Stomach (tissue), 8 donors: ENCODE measurements at regions not wholly inside any gene's neighbourhood (a gene's known extent, or its start where the extent isn't known, plus 50 kb on each side); places are given as distances from the start of the nearest gene placed in this dataset.
A peak's percentile ranks its signal among the peaks of the same experiment; 100 is the strongest.

Experiments
- DNase-seq, 2 donors: peaks; one replicate each; pipeline versions ENCODE4 v3.0.0 to v3.0.0-alpha.2; 2013 to 2019
- H3K27ac ChIP-seq, 5 donors: fragments of 200-600 bp in 4 of 5; sonication (generic) in 4 of 5; one replicate each; pipeline ENCODE4 v1.5.1; 2013 to 2019; ENCODE audit warnings: mild to moderate bottlenecking in 1 of 5, moderate library complexity in 1 of 5
- H3K27me3 ChIP-seq, 3 donors: fragments of 200-600 bp; sonication (generic); one replicate each; pipeline ENCODE4 v1.5.1; 2017 to 2019; ENCODE audit warnings: mixed run types in 1 of 3
- H3K36me3 ChIP-seq, 4 donors: fragments of 200-600 bp; sonication (generic); 1 replicate in 3 of 4; 2 replicates in 1 of 4; pipeline ENCODE4 v1.5.1; 2016 to 2019
- H3K4me1 ChIP-seq, 4 donors: fragments of 200-600 bp; sonication (generic); one replicate each; pipeline ENCODE4 v1.5.1; 2016 to 2019
- H3K4me3 ChIP-seq, 4 donors: fragments of 200-600 bp; sonication (generic) in 3 of 4; one replicate each; pipeline ENCODE4 v1.5.1; 2016 to 2019; ENCODE audit warnings: mild to moderate bottlenecking in 1 of 4
- H3K9me3 ChIP-seq, 4 donors: fragments of 200-600 bp; sonication (generic); one replicate each; pipeline ENCODE4 v1.5.1; 2016 to 2019
- EP300 ChIP-seq: sonication (generic); formaldehyde crosslinking; IDR thresholded peaks from one replicate; pipeline ENCODE4 v1.6.1; 2017; ENCODE audit warnings: antibody characterized with exemption
- POLR2A ChIP-seq, 4 donors: fragments of 450-650 bp; IDR thresholded peaks; one replicate each; pipeline ENCODE4 v1.6.1; 2016; ENCODE audit warnings: antibody characterized with exemption in 4 of 4, control low read depth in 2 of 4, mild to moderate bottlenecking in 1 of 4, moderate library complexity in 1 of 4
- POLR2AphosphoS5 ChIP-seq, 3 donors: sonication (generic); formaldehyde crosslinking; IDR thresholded peaks; one replicate each; pipeline ENCODE4 v1.6.1; 2016; ENCODE audit warnings: antibody characterized with exemption in 3 of 3
- WGBS, 5 donors: extraction: QIAGEN DNeasy Blood & Tissue Kit in 3 of 5; methylation state at CpG; one replicate each; pipeline versions ENCODE4 v1.1.5 to v1.1.7; 2013 to 2018; 5-methylcytosine and 5-hydroxymethylcytosine counted together
- intact Hi-C: fragments of 100-400 bp; cut with DNase I; formaldehyde crosslinking; loops from one replicate; pipeline ENCODE4 v1.15.1; 2023; ENCODE audit warnings: low total_unique reads
- TF ChIP-seq, protein P1 (sequence below), 7 experiments: fragments of 450-650 bp in 4 of 7; fragments of 200-600 bp in 3 of 7; sonication (generic) in 3 of 7; IDR thresholded peaks; one replicate each; pipeline ENCODE4 v1.5.1; 2016 to 2019; ENCODE audit warnings: antibody characterized with exemption in 7 of 7, control low read depth in 2 of 7, mild to moderate bottlenecking in 1 of 7
- donor health status: healthy with polysubstance abuse.
- donor health status: Bipolar disorder and iron deficiency.
- donor health status: healthy.

DNA sequence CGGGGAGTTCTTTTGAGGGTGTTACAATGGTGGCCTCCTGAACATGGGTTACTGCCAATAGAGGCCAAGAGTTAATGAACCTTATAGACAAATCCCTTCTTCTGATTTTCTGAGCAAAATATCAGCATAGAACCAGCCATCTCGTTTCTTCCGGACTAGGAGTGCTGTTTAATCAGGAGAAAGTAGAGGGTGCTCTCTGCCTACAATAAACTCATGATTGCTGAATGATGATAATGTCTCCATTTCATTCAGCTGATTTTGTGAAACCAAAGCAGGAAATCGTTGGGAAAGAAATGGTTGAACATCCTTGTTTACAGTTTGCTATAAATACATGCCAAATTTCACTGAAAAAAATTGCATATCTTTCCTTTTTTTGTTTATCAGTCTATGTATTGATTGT lies 142.8 kb upstream of the PLSCR5 start:
- DNase-seq, result peak in 1 of 2 donors; percentile 23
- H3K9me3 ChIP-seq, result no peaks in the 10 kb centered on the region
- no peak overlapping the region for H3K27ac ChIP-seq
- no peak for TF ChIP-seq POLR2A (IDR thresholded peaks at IDR 0.05)
- TF ChIP-seq EP300, result no peak
- TF ChIP-seq, protein P1, sequence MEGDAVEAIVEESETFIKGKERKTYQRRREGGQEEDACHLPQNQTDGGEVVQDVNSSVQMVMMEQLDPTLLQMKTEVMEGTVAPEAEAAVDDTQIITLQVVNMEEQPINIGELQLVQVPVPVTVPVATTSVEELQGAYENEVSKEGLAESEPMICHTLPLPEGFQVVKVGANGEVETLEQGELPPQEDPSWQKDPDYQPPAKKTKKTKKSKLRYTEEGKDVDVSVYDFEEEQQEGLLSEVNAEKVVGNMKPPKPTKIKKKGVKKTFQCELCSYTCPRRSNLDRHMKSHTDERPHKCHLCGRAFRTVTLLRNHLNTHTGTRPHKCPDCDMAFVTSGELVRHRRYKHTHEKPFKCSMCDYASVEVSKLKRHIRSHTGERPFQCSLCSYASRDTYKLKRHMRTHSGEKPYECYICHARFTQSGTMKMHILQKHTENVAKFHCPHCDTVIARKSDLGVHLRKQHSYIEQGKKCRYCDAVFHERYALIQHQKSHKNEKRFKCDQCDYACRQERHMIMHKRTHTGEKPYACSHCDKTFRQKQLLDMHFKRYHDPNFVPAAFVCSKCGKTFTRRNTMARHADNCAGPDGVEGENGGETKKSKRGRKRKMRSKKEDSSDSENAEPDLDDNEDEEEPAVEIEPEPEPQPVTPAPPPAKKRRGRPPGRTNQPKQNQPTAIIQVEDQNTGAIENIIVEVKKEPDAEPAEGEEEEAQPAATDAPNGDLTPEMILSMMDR (IDR thresholded peaks at IDR 0.05), result no peak
- no peak for TF ChIP-seq POLR2AphosphoS5 (IDR thresholded peaks at IDR 0.05)
- H3K36me3 ChIP-seq, result no peaks in the 10 kb centered on the region
- 35 to 41% (median 38%) methylated on average over 4 of the region's 4 CpGs for WGBS, 5 donors
- intact Hi-C loops, result no loop called here
- H3K4me3 ChIP-seq, result no peak overlapping the region
- H3K27me3 ChIP-seq, result no peaks in the 10 kb centered on the region
- no peaks in the 10 kb centered on the region for H3K4me1 ChIP-seq

DNA sequence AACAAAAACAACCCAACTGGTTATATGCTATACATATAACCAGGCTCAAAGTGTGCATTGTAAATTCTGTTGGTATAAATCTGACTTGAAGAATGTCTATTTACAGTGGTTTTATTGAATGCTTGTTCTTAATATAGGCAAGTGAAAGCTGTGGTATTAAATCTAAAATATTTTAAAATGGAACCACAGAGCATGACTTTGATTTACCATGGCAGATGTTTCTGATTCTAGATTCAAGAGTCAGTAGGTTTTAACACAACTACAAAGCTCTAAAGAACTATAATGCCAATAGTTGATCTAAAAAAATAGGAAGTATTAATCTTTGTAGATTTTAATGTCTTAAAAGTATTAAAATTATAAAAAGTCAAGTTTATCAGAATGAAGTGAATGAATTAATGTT lies 141.9 kb upstream of the PLSCR5 start:
- no peak for TF ChIP-seq POLR2AphosphoS5 (IDR thresholded peaks at IDR 0.05)
- TF ChIP-seq, protein P1 (IDR thresholded peaks at IDR 0.05), result no peak
- TF ChIP-seq EP300, result no peak
- no peak for TF ChIP-seq POLR2A (IDR thresholded peaks at IDR 0.05)
- H3K36me3 ChIP-seq, result no peaks in the 10 kb centered on the region
- no peak for DNase-seq
- no peaks in the 10 kb centered on the region for H3K9me3 ChIP-seq
- H3K27me3 ChIP-seq, result no peaks in the 10 kb centered on the region
- intact Hi-C loops, result no loop called here
- no peaks in the 10 kb centered on the region for H3K4me1 ChIP-seq
- H3K27ac ChIP-seq, result no peak overlapping the region
- H3K4me3 ChIP-seq, result no peak overlapping the region

DNA sequence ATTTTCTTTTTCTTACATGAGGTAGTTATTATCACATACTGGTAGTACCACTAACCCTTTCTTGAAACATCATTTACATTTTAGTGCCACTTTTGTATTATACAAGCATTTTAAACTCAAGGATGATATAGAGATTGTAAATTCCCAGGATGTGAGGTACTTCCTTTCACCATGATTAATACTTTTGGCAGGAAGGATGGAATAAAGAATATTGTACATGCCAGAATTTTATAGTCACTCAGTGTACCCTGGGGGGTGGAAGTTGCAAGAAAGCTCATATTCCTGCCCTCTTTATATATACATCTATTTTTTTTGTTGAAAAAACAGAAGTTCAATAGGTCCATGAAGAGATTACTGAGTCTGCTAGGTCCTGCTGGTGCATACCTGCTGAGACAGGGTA lies 141.0 kb upstream of the PLSCR5 start:
- no peak overlapping the region for H3K27ac ChIP-seq
- H3K36me3 ChIP-seq, result no peaks in the 10 kb centered on the region
- intact Hi-C loops, result no loop called here
- no peak overlapping the region for H3K4me3 ChIP-seq
- H3K9me3 ChIP-seq, result no peaks in the 10 kb centered on the region
- TF ChIP-seq POLR2AphosphoS5 (IDR thresholded peaks at IDR 0.05) (no peak), POLR2A (IDR thresholded peaks at IDR 0.05) (no peak), EP300 (no peak)
- TF ChIP-seq, protein P1 (IDR thresholded peaks at IDR 0.05), result no peak
- DNase-seq, result no peak
- no peaks in the 10 kb centered on the region for H3K27me3 ChIP-seq
- H3K4me1 ChIP-seq, result no peaks in the 10 kb centered on the region

DNA sequence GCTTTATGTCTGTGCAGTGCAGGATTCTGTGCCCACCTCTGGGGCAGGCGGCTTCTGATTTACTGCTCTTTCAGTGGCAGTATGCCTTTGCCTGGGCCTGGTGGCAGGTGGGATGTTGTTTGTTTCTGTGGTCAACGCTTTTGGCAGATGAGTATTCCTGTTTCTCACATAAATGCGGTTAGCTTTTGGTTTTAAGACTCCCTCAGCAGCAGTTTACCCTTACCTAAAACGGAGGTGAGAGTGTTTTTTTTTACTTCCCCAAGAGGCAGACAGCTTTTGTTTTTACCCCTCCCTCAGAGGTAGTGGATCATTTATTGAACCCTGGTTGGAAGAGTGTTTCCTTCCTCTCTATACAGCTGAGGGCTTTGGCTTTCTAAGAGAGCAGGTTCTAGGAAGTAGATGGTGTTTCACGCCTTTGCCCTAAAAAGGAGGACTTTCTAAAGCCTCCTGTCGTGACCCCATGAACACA lies 134.1 kb upstream of the PLSCR5 start:
- Histone ChIP-seq H3K9me3 (peaks cover 0 to 15% (median 0%) of the 10 kb centered on the region in 4 donors), H3K27me3 (no peaks in the 10 kb centered on the region), H3K27ac (no peak overlapping the region), H3K36me3 (no peaks in the 10 kb centered on the region), H3K4me3 (no peak overlapping the region), H3K4me1 (no peaks in the 10 kb centered on the region)
- WGBS, 5 donors, result 71 to 77% (median 73%) methylated on average over 6 of the region's 6 CpGs
- DNase-seq, result no peak
- TF ChIP-seq, protein P1 (IDR thresholded peaks at IDR 0.05), result no peak
- TF ChIP-seq EP300, result no peak
- no peak for TF ChIP-seq POLR2A (IDR thresholded peaks at IDR 0.05)
- no peak for TF ChIP-seq POLR2AphosphoS5 (IDR thresholded peaks at IDR 0.05)
- intact Hi-C loops, result no loop called here
